DND-41 (cell line): ENCODE measurements at regions not wholly inside any gene's neighbourhood (a gene's known extent, or its start where the extent isn't known, plus 50 kb on each side); places are given as distances from the start of the nearest gene placed in this dataset.

ENCODE experiments used
- ATAC-seq: fragments of 200-7000 bp; cut with Tn5 transposase; 3 replicates; pipeline ENCODE4 v1.9.1; 2021; ENCODE audit warnings: low read depth; ENCODE audit not compliant: insufficient read depth
- DNase-seq: peaks from one replicate; pipeline ENCODE4 v3.0.0-alpha.2; 2020
- H2AFZ ChIP-seq: 2 replicates; pipeline ENCODE4 v1.6.0; 2012; ENCODE audit warnings: low read depth, low read length
- H3K27ac ChIP-seq: 2 replicates; pipeline ENCODE4 v1.5.1; 2012; ENCODE audit warnings: low read length, inconsistent platforms
- H3K27me3 ChIP-seq: fragments of 200-600 bp; sonication (generic); 2 replicates; pipeline ENCODE4 v1.6.0; 2012; ENCODE audit warnings: low read length, mild to moderate bottlenecking, inconsistent platforms; ENCODE audit not compliant: insufficient read depth, poor library complexity
- H3K36me3 ChIP-seq: 2 replicates; pipeline ENCODE4 v1.5.1; 2012; ENCODE audit warnings: low read length, inconsistent platforms; ENCODE audit not compliant: insufficient read depth
- H3K4me1 ChIP-seq: 2 replicates; pipeline ENCODE4 v1.5.1; 2012; ENCODE audit warnings: mild to moderate bottlenecking, low read length; ENCODE audit not compliant: insufficient read depth
- H3K4me2 ChIP-seq: 2 replicates; pipeline ENCODE4 v1.6.0; 2012; ENCODE audit warnings: mild to moderate bottlenecking, moderate library complexity, low read length, inconsistent platforms; ENCODE audit not compliant: insufficient read depth
- H3K4me3 ChIP-seq, 2 experiments: fragments of 200-600 bp in 1 of 2; shearing (Covaris generic) in 1 of 2; 2 replicates each; pipeline ENCODE4 v1.5.1; 2012 to 2016; ENCODE audit warnings: inconsistent platforms in 2 of 2, low read length in 2 of 2, mild to moderate bottlenecking in 2 of 2, low read depth in 1 of 2, moderate library complexity in 1 of 2
- H3K79me2 ChIP-seq: 2 replicates; pipeline ENCODE4 v1.6.0; 2012; ENCODE audit warnings: low read length, inconsistent platforms; ENCODE audit not compliant: insufficient read depth
- H3K9ac ChIP-seq: 2 replicates; pipeline ENCODE4 v1.6.0; 2012; ENCODE audit warnings: low read depth, mild to moderate bottlenecking, inconsistent platforms, low read length, moderate library complexity
- H3K9me3 ChIP-seq: 2 replicates; pipeline ENCODE4 v1.5.1; 2012; ENCODE audit warnings: low read length, moderate library complexity, mild to moderate bottlenecking, inconsistent platforms; ENCODE audit not compliant: insufficient read depth, severe bottlenecking
- H4K20me1 ChIP-seq: 2 replicates; pipeline ENCODE4 v1.6.0; 2012; ENCODE audit warnings: low read length; ENCODE audit not compliant: insufficient read depth
- EZH2 ChIP-seq: IDR thresholded peaks from 3 replicates; pipeline ENCODE4 v1.6.1; 2012; ENCODE audit warnings: borderline replicate concordance, low read depth, mild to moderate bottlenecking, moderate library complexity, low read length, inconsistent platforms; ENCODE audit not compliant: severe bottlenecking
- TF ChIP-seq, protein P1 (sequence below): IDR thresholded peaks from 2 replicates; pipeline ENCODE4 v1.5.1; 2012; ENCODE audit warnings: borderline replicate concordance, low read length, moderate library complexity, mild to moderate bottlenecking; ENCODE audit not compliant: poor library complexity, severe bottlenecking; ENCODE audit errors: extremely low read depth

GRCh38 chr9:90451804-90452203 is 190.8 kb downstream of the DIRAS2 start:
- no peak overlapping the region for H3K27ac ChIP-seq
- no peaks in the 10 kb centered on the region for H3K4me1 ChIP-seq
- H4K20me1 ChIP-seq, result no peaks in the 10 kb centered on the region
- no peak overlapping the region for H3K4me2 ChIP-seq
- TF ChIP-seq, protein P1, sequence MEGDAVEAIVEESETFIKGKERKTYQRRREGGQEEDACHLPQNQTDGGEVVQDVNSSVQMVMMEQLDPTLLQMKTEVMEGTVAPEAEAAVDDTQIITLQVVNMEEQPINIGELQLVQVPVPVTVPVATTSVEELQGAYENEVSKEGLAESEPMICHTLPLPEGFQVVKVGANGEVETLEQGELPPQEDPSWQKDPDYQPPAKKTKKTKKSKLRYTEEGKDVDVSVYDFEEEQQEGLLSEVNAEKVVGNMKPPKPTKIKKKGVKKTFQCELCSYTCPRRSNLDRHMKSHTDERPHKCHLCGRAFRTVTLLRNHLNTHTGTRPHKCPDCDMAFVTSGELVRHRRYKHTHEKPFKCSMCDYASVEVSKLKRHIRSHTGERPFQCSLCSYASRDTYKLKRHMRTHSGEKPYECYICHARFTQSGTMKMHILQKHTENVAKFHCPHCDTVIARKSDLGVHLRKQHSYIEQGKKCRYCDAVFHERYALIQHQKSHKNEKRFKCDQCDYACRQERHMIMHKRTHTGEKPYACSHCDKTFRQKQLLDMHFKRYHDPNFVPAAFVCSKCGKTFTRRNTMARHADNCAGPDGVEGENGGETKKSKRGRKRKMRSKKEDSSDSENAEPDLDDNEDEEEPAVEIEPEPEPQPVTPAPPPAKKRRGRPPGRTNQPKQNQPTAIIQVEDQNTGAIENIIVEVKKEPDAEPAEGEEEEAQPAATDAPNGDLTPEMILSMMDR, result no peak
- DNase-seq, result no peak
- no peak overlapping the region for H3K9ac ChIP-seq
- ATAC-seq, result no peak
- no peaks in the 10 kb centered on the region for H3K79me2 ChIP-seq
- H3K9me3 ChIP-seq, result no peaks in the 10 kb centered on the region
- no peak overlapping the region for H2AFZ ChIP-seq
- no peak overlapping the region for H3K4me3 ChIP-seq
- peaks cover 4% of the 10 kb centered on the region for H3K27me3 ChIP-seq
- no peaks in the 10 kb centered on the region for H3K36me3 ChIP-seq

DNA sequence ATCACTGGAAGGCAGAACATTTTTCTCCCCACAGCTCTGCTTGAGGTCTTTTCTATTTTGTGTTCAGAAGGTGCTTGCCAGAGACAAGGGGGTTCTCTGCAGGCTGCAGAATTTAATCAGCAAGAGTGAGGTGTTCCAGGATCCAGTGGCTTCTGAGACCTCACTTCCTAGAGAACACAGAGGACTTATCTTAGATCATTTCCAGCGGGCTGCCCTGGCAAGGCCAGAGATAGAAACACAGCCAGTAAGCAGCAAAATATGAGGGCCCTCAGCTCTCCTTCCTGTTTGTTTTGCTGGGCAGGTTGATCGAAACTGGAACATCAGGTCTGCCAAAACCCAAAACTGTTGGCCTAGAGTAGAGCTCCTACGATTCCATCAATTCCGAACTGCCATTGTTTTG is 187.3 kb downstream of the DIRAS2 start:
- no peak overlapping the region for H3K4me2 ChIP-seq
- TF ChIP-seq, protein P1, result no peak
- no peak for TF ChIP-seq EZH2
- no peak for ATAC-seq

GRCh38 chr9:90457386-90458190 is 185.0 kb downstream of the DIRAS2 start:
- H3K4me1 ChIP-seq, result no peaks in the 10 kb centered on the region
- no peak overlapping the region for H2AFZ ChIP-seq
- no peak overlapping the region for H3K4me3 ChIP-seq
- no peaks in the 10 kb centered on the region for H4K20me1 ChIP-seq
- no peak overlapping the region for H3K4me2 ChIP-seq
- no peak overlapping the region for H3K9ac ChIP-seq
- peaks cover 4% of the 10 kb centered on the region for H3K27me3 ChIP-seq
- H3K27ac ChIP-seq, result no peak overlapping the region
- no peaks in the 10 kb centered on the region for H3K36me3 ChIP-seq
- no peak for TF ChIP-seq EZH2
- TF ChIP-seq, protein P1, result no peak
- ATAC-seq (no peak), DNase-seq (no peak)
- no peaks in the 10 kb centered on the region for H3K9me3 ChIP-seq
- H3K79me2 ChIP-seq, result no peaks in the 10 kb centered on the region

More for the DNA sequence above, 187.3 kb downstream of the DIRAS2 start:
- no peak overlapping the region for H3K4me3 ChIP-seq
- no peaks in the 10 kb centered on the region for H3K9me3 ChIP-seq
- DNase-seq, result no peak
- H3K36me3 ChIP-seq, result no peaks in the 10 kb centered on the region
- H3K27ac ChIP-seq, result no peak overlapping the region
- no peak overlapping the region for H2AFZ ChIP-seq
- no peaks in the 10 kb centered on the region for H3K4me1 ChIP-seq
- no peaks in the 10 kb centered on the region for H4K20me1 ChIP-seq
- H3K9ac ChIP-seq, result no peak overlapping the region
- peaks cover 4% of the 10 kb centered on the region for H3K27me3 ChIP-seq
- H3K79me2 ChIP-seq, result no peaks in the 10 kb centered on the region
